ENCODE measurements at regions not wholly inside any gene's neighbourhood (a gene's known extent, or its start where the extent isn't known, plus 50 kb on each side); places are given as distances from the start of the nearest gene placed in this dataset.

GRCh38 chr4:18858229-18858922 lies 836.8 kb upstream of the LCORL start:
- TF ChIP-seq POLR2A (IDR thresholded peaks at IDR 0.05; ENCODE audit: low read length) (no peak), GATA1 (IDR thresholded peaks at IDR 0.05; ENCODE audit: low read depth, low read length) (no peak)

Measured in erythroblast (primary cell).